Spleen (tissue), 7 donors: ENCODE measurements at regions not wholly inside any gene's neighbourhood (a gene's known extent, or its start where the extent isn't known, plus 50 kb on each side); places are given as distances from the start of the nearest gene placed in this dataset.

Source experiments
- POLR2A ChIP-seq, 3 donors: fragments of 450-650 bp; IDR thresholded peaks; one replicate each; pipeline ENCODE4 v1.5.1; 2017; ENCODE audit warnings: antibody characterized with exemption in 3 of 3, mild to moderate bottlenecking in 1 of 3
- TF ChIP-seq, protein P1 (sequence below), 11 experiments: fragments of 200-600 bp in 7 of 11; fragments of 450-650 bp in 4 of 11; sonication (generic) in 4 of 11; IDR thresholded peaks in 8 of 11; conservative IDR thresholded peaks in 3 of 11; 1 replicate in 7 of 11; 2 replicates in 4 of 11; pipeline versions ENCODE4 v1.4.0 to v1.8.0; 2016 to 2021; ENCODE audit warnings: antibody characterized with exemption in 11 of 11, inconsistent platforms in 4 of 11, mild to moderate bottlenecking in 1 of 11
- donor health status: DM: no; HTN: no; CAD: no; lungs with moderate emphysema.
- donor health status: DM: no; HTN: no; CAD: no.
- donor health status: DM: no; HTN: no; CAD: no.

DNA sequence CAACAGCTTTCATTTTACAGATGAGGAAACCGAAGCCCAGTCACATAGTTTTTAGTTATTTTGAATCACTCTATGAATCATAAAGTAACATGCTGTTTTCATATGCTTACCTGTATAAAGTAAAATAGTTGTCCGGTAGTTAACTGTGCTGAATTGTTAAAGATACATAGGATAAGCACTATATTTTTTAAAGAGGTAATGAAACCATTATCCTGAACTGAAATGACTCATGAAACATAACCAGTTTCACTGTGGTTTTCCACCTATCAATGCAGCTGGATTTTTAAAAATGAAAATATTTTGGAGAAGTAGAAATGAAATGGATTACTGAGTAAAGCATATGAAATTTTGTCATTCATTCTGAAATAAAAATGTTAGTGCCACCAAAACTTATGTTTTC lies 655.0 kb downstream of the OLFM4 start:
- no peak for TF ChIP-seq POLR2A (IDR thresholded peaks at IDR 0.05)
- TF ChIP-seq, protein P1, sequence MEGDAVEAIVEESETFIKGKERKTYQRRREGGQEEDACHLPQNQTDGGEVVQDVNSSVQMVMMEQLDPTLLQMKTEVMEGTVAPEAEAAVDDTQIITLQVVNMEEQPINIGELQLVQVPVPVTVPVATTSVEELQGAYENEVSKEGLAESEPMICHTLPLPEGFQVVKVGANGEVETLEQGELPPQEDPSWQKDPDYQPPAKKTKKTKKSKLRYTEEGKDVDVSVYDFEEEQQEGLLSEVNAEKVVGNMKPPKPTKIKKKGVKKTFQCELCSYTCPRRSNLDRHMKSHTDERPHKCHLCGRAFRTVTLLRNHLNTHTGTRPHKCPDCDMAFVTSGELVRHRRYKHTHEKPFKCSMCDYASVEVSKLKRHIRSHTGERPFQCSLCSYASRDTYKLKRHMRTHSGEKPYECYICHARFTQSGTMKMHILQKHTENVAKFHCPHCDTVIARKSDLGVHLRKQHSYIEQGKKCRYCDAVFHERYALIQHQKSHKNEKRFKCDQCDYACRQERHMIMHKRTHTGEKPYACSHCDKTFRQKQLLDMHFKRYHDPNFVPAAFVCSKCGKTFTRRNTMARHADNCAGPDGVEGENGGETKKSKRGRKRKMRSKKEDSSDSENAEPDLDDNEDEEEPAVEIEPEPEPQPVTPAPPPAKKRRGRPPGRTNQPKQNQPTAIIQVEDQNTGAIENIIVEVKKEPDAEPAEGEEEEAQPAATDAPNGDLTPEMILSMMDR (IDR thresholded peaks at IDR 0.05 in 8 of 11, conservative IDR thresholded peaks at IDR 0.05 in 3 of 11) = no peak
